ENCODE measurements at regions not wholly inside any gene's neighbourhood (a gene's known extent, or its start where the extent isn't known, plus 50 kb on each side); places are given as distances from the start of the nearest gene placed in this dataset.
"Not testable (repeated sequence)": the region's sequence is repeated elsewhere in the genome, so short reads cannot be mapped to it uniquely, and the experiment has no call there.

DNA sequence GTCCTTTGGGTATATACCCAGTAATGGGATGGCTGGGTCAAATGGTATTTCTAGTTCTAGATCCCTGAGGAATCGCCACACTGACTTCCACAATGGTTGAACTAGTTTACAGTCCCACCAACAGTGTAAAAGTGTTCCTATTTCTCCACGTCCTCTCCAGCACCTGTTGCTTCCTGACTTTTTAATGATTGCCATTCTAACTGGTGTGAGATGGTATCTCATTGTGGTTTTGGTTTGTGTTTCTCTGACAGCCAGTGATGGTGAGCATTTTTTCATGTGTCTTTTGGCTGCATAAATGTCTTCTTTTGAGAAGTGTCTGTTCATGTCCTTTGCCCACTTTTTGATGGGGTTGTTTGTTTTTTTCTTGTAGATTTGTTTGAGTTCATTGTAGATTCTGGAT, 63.4 kb upstream of the PTPDC1 start:
- not testable (repeated sequence) for TF ChIP-seq EZH2phosphoT487 (IDR thresholded peaks at IDR 0.05; ENCODE audit: insufficient read depth, low read depth); EZH2 (IDR thresholded peaks at IDR 0.05; ENCODE audit: insufficient read depth, poor library complexity, severe bottlenecking)

Data from GM23248 (cell line).